ENCODE measurements at regions not wholly inside any gene's neighbourhood (a gene's known extent, or its start where the extent isn't known, plus 50 kb on each side); places are given as distances from the start of the nearest gene placed in this dataset.
A peak's percentile ranks its signal among the peaks of the same experiment; 100 is the strongest.

DNA sequence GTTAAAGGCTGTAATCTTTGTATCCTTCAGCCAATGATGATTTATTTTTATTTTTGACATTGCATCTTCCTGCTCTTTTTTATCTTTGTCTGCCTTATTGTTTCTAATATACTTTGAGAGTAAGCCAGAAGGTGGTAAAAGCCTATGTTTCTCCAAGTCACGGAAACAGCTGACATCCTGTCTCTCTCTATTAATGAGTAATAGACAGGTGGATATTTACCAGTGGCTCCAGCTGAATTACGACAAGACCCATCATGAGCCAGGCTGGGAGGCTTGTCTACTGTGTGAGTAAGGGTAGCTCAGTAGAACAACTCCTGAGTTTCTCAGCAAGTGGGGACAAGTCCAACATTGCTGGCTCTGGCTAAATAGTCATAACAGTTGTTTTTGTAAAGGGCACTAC, 166.6 kb downstream of the NDFIP2 start:
- Histone ChIP-seq H3K4me3 (ENCODE audit: control insufficient read depth in 2 of 3, extremely low read depth in 1 of 3, insufficient read depth in 2 of 3, low read depth in 1 of 3, low read length in 3 of 3) (no peak overlapping the region), H3K4me2 (ENCODE audit: control insufficient read depth, extremely low read depth, insufficient read depth, low read depth, low read length) (peak overlapping the region; percentile 59), H3K79me2 (ENCODE audit: control insufficient read depth, insufficient read depth, low read length) (no peaks in the 10 kb centered on the region), H4K20me1 (ENCODE audit: control insufficient read depth, extremely low read depth, insufficient read depth, low read length) (no peaks in the 10 kb centered on the region), H3K9ac (ENCODE audit: control insufficient read depth, extremely low read depth, insufficient read depth, low read length) (peak overlapping the region; percentile 1), H3K27ac (ENCODE audit: control insufficient read depth, insufficient read depth, low read length) (peak overlapping the region; percentile 76), H3K9me3 (ENCODE audit: control insufficient read depth, low read depth, low read length) (no peaks in the 10 kb centered on the region), H3K4me1 (ENCODE audit: control insufficient read depth, extremely low read depth, insufficient read depth, low read length) (peaks cover 26% of the 10 kb centered on the region), H3K27me3 (ENCODE audit: control insufficient read depth, extremely low read depth, insufficient read depth, low read length) (no peaks in the 10 kb centered on the region), H2AFZ (ENCODE audit: control insufficient read depth, low read length) (no peak overlapping the region), H3K36me3 (ENCODE audit: control insufficient read depth in 2 of 2, extremely low read depth in 1 of 2, insufficient read depth in 2 of 2, low read length in 2 of 2) (no peaks in the 10 kb centered on the region), H3K9me1 (ENCODE audit: control insufficient read depth, extremely low read depth, insufficient read depth, low read length) (no peaks in the 10 kb centered on the region)
- DNase-seq (ENCODE audit: low read depth, low spot score) = peak; percentile 94
- TF ChIP-seq EZH2 (IDR thresholded peaks at IDR 0.05; ENCODE audit: low read length) = no peak
- TF ChIP-seq, protein P1, sequence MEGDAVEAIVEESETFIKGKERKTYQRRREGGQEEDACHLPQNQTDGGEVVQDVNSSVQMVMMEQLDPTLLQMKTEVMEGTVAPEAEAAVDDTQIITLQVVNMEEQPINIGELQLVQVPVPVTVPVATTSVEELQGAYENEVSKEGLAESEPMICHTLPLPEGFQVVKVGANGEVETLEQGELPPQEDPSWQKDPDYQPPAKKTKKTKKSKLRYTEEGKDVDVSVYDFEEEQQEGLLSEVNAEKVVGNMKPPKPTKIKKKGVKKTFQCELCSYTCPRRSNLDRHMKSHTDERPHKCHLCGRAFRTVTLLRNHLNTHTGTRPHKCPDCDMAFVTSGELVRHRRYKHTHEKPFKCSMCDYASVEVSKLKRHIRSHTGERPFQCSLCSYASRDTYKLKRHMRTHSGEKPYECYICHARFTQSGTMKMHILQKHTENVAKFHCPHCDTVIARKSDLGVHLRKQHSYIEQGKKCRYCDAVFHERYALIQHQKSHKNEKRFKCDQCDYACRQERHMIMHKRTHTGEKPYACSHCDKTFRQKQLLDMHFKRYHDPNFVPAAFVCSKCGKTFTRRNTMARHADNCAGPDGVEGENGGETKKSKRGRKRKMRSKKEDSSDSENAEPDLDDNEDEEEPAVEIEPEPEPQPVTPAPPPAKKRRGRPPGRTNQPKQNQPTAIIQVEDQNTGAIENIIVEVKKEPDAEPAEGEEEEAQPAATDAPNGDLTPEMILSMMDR (optimal IDR thresholded peaks at IDR 0.05 in 1 of 3, IDR thresholded peaks at IDR 0.05 in 1 of 3, conservative IDR thresholded peaks at IDR 0.05 in 1 of 3; ENCODE audit: extremely low read depth in 1 of 3, insufficient read depth in 2 of 3, low read length in 3 of 3) = no peak
- peak; percentile 99 for FAIRE-seq
- dilution Hi-C loops (cut with MboI; ENCODE audit: extremely low pct_ligation_motif_present, low sequenced_read_pairs) = no loop called here

DNA sequence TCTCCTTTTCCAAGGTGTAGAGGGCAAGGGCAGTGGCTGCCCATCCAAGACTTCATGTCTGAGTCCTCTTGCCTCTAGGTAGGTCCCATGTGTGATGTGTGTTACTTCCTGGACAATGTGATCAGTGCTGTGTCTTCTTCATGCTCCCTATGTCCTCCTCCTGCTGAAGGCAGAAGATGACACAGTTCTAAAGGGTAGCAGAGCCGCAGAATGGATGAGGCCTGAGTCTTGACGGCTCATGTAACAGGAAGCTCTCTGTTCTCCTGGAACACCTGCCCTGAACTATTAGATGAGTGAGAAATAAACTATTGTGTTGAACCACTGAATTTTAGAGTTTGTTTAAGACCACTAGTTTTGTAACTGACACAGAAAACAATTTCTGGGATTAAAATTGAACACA, 165.9 kb downstream of the NDFIP2 start:
- Histone ChIP-seq H3K4me3 (ENCODE audit: control insufficient read depth in 2 of 3, extremely low read depth in 1 of 3, insufficient read depth in 2 of 3, low read depth in 1 of 3, low read length in 3 of 3) (no peak overlapping the region), H3K9me1 (ENCODE audit: control insufficient read depth, extremely low read depth, insufficient read depth, low read length) (no peaks in the 10 kb centered on the region), H3K27ac (ENCODE audit: control insufficient read depth, insufficient read depth, low read length) (peak overlapping the region; percentile 71), H2AFZ (ENCODE audit: control insufficient read depth, low read length) (peak overlapping the region; percentile 11), H3K27me3 (ENCODE audit: control insufficient read depth, extremely low read depth, insufficient read depth, low read length) (no peaks in the 10 kb centered on the region), H3K36me3 (ENCODE audit: control insufficient read depth in 2 of 2, extremely low read depth in 1 of 2, insufficient read depth in 2 of 2, low read length in 2 of 2) (no peaks in the 10 kb centered on the region), H3K79me2 (ENCODE audit: control insufficient read depth, insufficient read depth, low read length) (no peaks in the 10 kb centered on the region), H3K4me1 (ENCODE audit: control insufficient read depth, extremely low read depth, insufficient read depth, low read length) (peaks cover 26% of the 10 kb centered on the region), H3K9me3 (ENCODE audit: control insufficient read depth, low read depth, low read length) (no peaks in the 10 kb centered on the region), H3K4me2 (ENCODE audit: control insufficient read depth, extremely low read depth, insufficient read depth, low read depth, low read length) (peak overlapping the region; percentile 7), H3K9ac (ENCODE audit: control insufficient read depth, extremely low read depth, insufficient read depth, low read length) (peak overlapping the region; percentile 1), H4K20me1 (ENCODE audit: control insufficient read depth, extremely low read depth, insufficient read depth, low read length) (no peaks in the 10 kb centered on the region)
- peak; percentile 9 for FAIRE-seq
- dilution Hi-C loops (cut with MboI; ENCODE audit: extremely low pct_ligation_motif_present, low sequenced_read_pairs) = no loop called here
- TF ChIP-seq, protein P1 (optimal IDR thresholded peaks at IDR 0.05 in 1 of 3, IDR thresholded peaks at IDR 0.05 in 1 of 3, conservative IDR thresholded peaks at IDR 0.05 in 1 of 3; ENCODE audit: extremely low read depth in 1 of 3, insufficient read depth in 2 of 3, low read length in 3 of 3) = no peak
- TF ChIP-seq EZH2 (IDR thresholded peaks at IDR 0.05; ENCODE audit: low read length) = no peak
- no peak for DNase-seq (ENCODE audit: low read depth, low spot score)

All from keratinocyte (primary cell).